Retinal pigment epithelial cell (primary cell): ENCODE measurements at regions not wholly inside any gene's neighbourhood (a gene's known extent, or its start where the extent isn't known, plus 50 kb on each side); places are given as distances from the start of the nearest gene placed in this dataset.
"Not testable (repeated sequence)": the region's sequence is repeated elsewhere in the genome, so short reads cannot be mapped to it uniquely, and the experiment has no call there.

Experiments used
- DNase-seq: peaks from one replicate; pipeline ENCODE4 v3.0.0-alpha.2; 2010; ENCODE audit warnings: low read depth
- H3K4me3 ChIP-seq: 2 replicates; pipeline ENCODE4 v1.5.1; 2011; ENCODE audit warnings: mild to moderate bottlenecking, low read length, control low read depth, moderate library complexity
- CTCF ChIP-seq: conservative IDR thresholded peaks from 2 replicates; pipeline ENCODE4 v1.5.1; 2011; ENCODE audit warnings: low read depth, low read length, control low read depth, inconsistent platforms

DNA sequence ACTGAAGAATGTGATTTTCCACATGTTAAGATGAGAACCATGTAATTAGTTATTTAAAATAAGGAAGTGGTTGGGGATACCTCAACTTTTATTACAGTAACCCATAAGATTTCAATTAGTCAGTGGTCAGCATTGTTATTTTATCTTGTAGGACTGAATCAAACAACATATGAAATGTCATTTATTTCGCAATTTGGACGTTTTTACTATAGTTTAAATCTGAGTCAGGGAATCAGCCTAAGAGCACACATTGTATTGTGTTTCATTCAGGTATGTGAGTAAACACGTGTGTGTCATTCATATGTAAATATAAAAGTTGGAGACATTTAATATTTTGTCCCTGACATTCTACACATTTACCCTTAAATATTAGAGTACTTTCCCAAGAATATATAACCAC, 1418.7 kb downstream of the GRIK2 start:
- no peak for TF ChIP-seq CTCF
- no peak for DNase-seq
- H3K4me3 ChIP-seq = no peak overlapping the region

DNA sequence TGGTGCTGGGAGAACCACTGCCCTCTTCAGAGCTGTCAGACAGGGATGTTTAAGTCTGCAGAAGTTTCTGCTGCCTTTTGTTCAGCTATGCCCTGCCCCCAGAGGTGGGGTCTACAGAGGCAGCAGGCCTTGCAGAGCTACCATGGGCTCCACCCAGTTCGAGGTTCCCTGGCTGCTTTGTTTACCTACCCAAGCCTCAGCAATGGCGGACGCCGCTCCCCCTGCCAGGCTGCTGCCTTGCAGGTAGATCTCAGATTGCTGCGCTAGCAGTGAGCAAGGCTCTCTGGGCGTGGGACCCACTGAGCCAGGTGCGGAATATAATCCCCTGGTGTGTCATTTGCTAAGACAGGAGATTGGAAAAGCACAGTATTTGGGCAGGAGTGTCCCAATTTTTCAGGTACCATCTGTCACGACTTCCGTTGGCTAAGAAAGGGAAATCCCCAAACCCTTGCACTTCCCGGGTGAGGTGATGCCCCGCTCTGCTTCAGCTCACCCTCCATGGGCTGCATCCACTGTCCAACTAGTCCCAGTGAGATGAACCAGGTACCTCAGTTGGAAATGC, 1415.5 kb downstream of the GRIK2 start:
- DNase-seq, H3K4me3 ChIP-seq: not testable (repeated sequence)

DNA sequence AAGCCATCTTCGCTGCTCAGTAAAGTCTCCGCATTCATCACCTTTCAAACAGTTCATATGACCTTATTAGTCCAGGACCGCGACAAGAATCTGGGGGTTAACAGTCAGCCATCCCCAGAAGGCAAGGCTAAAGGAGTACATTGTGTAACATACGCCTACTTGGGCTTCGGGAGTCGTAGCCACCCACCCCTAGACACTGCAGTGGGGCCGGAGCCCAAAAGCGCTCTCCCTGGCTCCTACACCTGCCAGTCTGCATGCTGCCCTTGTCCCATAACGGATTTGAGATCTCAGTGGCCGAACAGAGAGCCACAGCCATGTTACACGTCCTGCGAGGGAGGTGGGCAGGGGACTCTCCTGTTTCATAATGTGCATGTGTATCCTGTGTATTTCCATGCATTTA, 1405.5 kb downstream of the GRIK2 start:
- no peak for TF ChIP-seq CTCF
- H3K4me3 ChIP-seq = no peak overlapping the region
- DNase-seq = no peak

DNA sequence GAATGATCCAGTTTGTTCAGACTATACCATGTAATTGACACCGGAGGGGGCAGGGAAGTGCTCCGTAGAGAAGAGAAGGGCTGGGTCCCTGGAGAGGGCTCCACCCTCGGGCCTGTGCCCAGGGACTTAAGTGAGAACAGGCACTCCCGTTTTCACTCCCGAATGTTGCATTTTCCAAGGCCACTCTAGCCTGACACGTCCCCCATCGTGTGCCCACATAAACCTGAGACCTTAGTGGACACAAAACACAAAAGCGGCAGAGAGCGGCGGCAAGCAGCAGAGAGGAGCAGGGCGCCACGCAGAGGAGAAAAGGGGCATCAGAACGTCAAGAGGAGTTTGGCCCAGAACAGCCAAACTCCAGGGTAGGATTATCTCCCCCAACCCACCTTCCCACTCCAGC, 1405.1 kb downstream of the GRIK2 start:
- H3K4me3 ChIP-seq = peak overlapping the region; percentile 34
- DNase-seq = no peak
- TF ChIP-seq CTCF = peak; percentile 47

DNA sequence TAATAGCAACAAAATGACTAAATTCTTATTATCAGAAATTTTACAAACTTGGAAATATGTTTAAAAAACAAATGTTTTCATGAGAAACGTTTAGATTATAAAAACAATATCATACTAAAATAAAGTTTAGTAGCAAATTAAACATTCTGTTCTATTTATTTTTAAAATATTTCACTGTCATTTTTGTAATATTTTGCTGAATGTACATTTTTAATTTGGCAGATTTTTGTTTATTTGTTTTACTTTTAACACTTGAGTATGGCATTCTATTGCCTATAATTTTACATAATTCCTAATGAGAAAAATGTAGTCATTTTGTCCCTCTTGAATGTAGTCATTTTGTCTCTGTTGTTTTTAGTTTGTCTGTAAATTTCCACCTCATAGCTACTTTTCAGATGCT, 1400.2 kb downstream of the GRIK2 start:
- no peak overlapping the region for H3K4me3 ChIP-seq
- no peak for DNase-seq
- TF ChIP-seq CTCF = no peak

DNA sequence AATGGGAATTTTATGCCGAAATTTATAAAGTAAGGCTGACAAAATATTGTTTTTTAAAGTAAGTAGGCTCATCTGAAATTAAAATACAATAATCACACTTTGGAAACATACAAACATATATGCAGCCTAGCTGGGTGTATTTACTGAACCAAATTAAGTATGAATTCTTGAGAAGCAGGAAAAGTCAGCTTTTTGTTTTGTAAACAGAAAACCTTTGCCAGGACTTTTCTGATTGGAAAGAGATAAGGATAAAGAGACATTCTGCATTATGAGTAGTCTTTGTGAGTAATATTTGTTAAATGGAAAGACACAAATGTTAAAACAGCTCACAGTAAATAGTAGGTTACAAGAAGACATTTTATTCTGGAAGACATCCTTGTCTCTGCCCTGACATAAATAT, 1380.8 kb downstream of the GRIK2 start:
- no peak for TF ChIP-seq CTCF
- no peak for DNase-seq
- H3K4me3 ChIP-seq = no peak overlapping the region

- no peak overlapping the region for H3K4me3 ChIP-seq
- TF ChIP-seq CTCF = no peak
- no peak for DNase-seq
These were observed 1380.1 kb downstream of the GRIK2 start for GRCh38 chr6:102773636-102774035.

GRCh38 chr6:102766963-102767362, 1373.5 kb downstream of the GRIK2 start:
- DNase-seq = peak; percentile 47
- TF ChIP-seq CTCF = no peak
- no peak overlapping the region for H3K4me3 ChIP-seq
